ENCODE measurements at regions not wholly inside any gene's neighbourhood (a gene's known extent, or its start where the extent isn't known, plus 50 kb on each side); places are given as distances from the start of the nearest gene placed in this dataset.

DNA sequence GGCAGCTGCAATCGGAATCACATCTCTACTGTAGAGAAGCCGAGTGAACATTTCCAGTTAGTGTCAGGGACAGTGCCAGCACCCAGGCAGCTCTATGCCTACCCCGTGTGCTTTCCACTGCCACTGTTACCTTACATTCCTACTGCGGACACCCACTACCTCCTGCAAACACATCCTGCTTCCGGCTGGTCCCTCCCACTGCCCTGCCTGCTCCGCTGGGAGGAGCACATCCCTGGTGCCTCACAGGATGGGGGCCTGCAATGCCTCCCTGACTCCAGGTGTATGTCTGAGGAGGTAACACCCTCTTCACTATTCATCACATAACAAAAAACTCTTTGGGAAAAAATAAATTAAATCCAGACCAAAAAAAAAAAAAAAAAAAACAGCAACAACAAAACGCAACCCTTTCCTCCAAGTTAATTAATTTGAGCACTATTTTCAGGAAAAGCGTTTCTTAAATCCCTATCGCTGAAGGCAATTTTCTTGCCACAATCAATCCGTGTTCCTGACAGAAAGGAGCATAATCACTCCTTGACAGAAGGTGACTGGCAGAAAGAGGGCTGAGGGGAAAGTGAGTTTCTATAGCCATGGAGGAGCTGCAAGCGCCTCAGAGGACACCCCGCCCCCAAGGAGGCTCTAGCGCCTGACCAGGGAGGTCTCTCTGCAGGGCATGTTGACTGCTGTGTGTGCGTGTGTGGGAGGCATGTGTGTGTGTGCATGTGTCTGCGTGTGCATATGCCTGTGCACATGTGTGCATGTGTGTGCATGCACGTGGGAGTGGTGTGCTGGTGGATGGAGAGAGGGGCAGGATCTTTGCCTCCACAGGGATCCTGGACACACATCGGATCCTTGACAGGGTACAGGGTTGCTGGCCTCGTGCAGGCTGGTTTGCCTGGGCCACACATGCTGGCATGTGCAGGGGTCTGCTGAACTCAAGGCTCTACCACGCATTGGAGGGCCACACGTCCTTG is 134.8 kb upstream of the NTM start:
- TF ChIP-seq, protein P1, sequence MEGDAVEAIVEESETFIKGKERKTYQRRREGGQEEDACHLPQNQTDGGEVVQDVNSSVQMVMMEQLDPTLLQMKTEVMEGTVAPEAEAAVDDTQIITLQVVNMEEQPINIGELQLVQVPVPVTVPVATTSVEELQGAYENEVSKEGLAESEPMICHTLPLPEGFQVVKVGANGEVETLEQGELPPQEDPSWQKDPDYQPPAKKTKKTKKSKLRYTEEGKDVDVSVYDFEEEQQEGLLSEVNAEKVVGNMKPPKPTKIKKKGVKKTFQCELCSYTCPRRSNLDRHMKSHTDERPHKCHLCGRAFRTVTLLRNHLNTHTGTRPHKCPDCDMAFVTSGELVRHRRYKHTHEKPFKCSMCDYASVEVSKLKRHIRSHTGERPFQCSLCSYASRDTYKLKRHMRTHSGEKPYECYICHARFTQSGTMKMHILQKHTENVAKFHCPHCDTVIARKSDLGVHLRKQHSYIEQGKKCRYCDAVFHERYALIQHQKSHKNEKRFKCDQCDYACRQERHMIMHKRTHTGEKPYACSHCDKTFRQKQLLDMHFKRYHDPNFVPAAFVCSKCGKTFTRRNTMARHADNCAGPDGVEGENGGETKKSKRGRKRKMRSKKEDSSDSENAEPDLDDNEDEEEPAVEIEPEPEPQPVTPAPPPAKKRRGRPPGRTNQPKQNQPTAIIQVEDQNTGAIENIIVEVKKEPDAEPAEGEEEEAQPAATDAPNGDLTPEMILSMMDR (IDR thresholded peaks at IDR 0.05) = no peak
- no peak for TF ChIP-seq POLR2A (IDR thresholded peaks at IDR 0.05)
